ENCODE measurements at regions not wholly inside any gene's neighbourhood (a gene's known extent, or its start where the extent isn't known, plus 50 kb on each side); places are given as distances from the start of the nearest gene placed in this dataset.

DNA sequence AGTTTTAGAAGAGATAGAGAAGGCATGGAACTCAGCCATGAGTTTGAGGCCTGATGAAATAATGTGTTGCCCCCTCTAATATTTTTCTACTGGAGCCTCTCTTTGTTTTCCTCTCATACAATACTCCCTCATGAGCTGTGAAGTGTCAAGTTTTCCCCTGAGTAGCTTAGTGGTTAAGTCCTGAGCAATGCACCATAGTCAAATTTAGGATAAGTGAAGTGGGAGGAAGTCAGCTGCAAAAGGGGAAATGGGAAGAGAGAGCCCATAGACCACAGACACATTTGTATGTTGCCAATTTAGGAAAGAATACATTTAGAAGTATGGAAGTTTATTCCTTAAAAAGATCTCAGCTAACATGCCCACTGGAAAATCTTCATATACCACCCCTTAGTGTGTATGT is 171.5 kb upstream of the NREP start:
- Histone ChIP-seq H3K4me3 (no peak overlapping the region), H3K4me1 (replicated peaks; ENCODE audit: insufficient read depth) (no peaks in the 10 kb centered on the region), H3K27me3 (ENCODE audit: insufficient read depth, low read depth) (no peaks in the 10 kb centered on the region), H3K79me2 (ENCODE audit: low read depth) (no peaks in the 10 kb centered on the region), H2AFZ (no peak overlapping the region), H3K36me3 (ENCODE audit: low read depth) (no peaks in the 10 kb centered on the region), H4K20me1 (ENCODE audit: insufficient read depth) (no peaks in the 10 kb centered on the region), H3K9me2 (ENCODE audit: insufficient read depth) (no peaks in the 10 kb centered on the region), H3K27ac (no peak overlapping the region), H3K9me3 (ENCODE audit: insufficient read depth, low read depth) (no peaks in the 10 kb centered on the region), H3K4me2 (no peak overlapping the region), H3F3A (ENCODE audit: insufficient read depth, low read depth) (no peaks in the 10 kb centered on the region)
- POLR2A ChIA-PET (ENCODE audit: unreplicated experiment): no interaction called here
- CTCF ChIA-PET: no interaction called here
- BruUV-seq (replicated peaks): no TSS peak
- intact Hi-C loops (cut with micrococcal nuclease; ENCODE audit: unreplicated experiment): no loop called here
- DNase-seq: no peak
- TF ChIP-seq CTCF (conservative IDR thresholded peaks at IDR 0.05) (no peak), EZH2 (IDR thresholded peaks at IDR 0.05; ENCODE audit: low read depth) (no peak)

- POLR2A ChIA-PET (ENCODE audit: unreplicated experiment): no interaction called here
Observed at GRCh38 chr5:111927191-111927590, 170.2 kb upstream of the NREP start.

GRCh38 chr5:111926026-111926425 is 169.0 kb upstream of the NREP start:
- TF ChIP-seq EZH2 (IDR thresholded peaks at IDR 0.05; ENCODE audit: low read depth) (no peak), CTCF (conservative IDR thresholded peaks at IDR 0.05) (no peak)
- H3K36me3 ChIP-seq (ENCODE audit: low read depth): no peaks in the 10 kb centered on the region
- no peaks in the 10 kb centered on the region for H3K9me2 ChIP-seq (ENCODE audit: insufficient read depth)
- ChIA-PET CTCF (no interaction called here), POLR2A (ENCODE audit: unreplicated experiment) (no interaction called here)
- H3K4me3 ChIP-seq: no peak overlapping the region
- H3F3A ChIP-seq (ENCODE audit: insufficient read depth, low read depth): no peaks in the 10 kb centered on the region
- H4K20me1 ChIP-seq (ENCODE audit: insufficient read depth): no peaks in the 10 kb centered on the region
- DNase-seq: no peak
- H3K79me2 ChIP-seq (ENCODE audit: low read depth): no peaks in the 10 kb centered on the region
- no peaks in the 10 kb centered on the region for H3K4me1 ChIP-seq (replicated peaks; ENCODE audit: insufficient read depth)
- H2AFZ ChIP-seq: no peak overlapping the region
- H3K9me3 ChIP-seq (ENCODE audit: insufficient read depth, low read depth): no peaks in the 10 kb centered on the region
- no peak overlapping the region for H3K27ac ChIP-seq
- BruUV-seq (replicated peaks): no TSS peak
- H3K27me3 ChIP-seq (ENCODE audit: insufficient read depth, low read depth): no peaks in the 10 kb centered on the region
- intact Hi-C loops (cut with micrococcal nuclease; ENCODE audit: unreplicated experiment): no loop called here
- H3K4me2 ChIP-seq: no peak overlapping the region

More at GRCh38 chr5:111927191-111927590, 170.2 kb upstream of the NREP start:
- Histone ChIP-seq H3K4me2 (no peak overlapping the region), H3K4me1 (replicated peaks; ENCODE audit: insufficient read depth) (no peaks in the 10 kb centered on the region), H3K9me2 (ENCODE audit: insufficient read depth) (no peaks in the 10 kb centered on the region), H2AFZ (no peak overlapping the region), H3K9me3 (ENCODE audit: insufficient read depth, low read depth) (no peaks in the 10 kb centered on the region), H3F3A (ENCODE audit: insufficient read depth, low read depth) (no peaks in the 10 kb centered on the region), H3K4me3 (no peak overlapping the region), H3K36me3 (ENCODE audit: low read depth) (no peaks in the 10 kb centered on the region), H4K20me1 (ENCODE audit: insufficient read depth) (no peaks in the 10 kb centered on the region), H3K27ac (no peak overlapping the region), H3K79me2 (ENCODE audit: low read depth) (no peaks in the 10 kb centered on the region), H3K27me3 (ENCODE audit: insufficient read depth, low read depth) (no peaks in the 10 kb centered on the region)
- no TSS peak for BruUV-seq (replicated peaks)
- intact Hi-C loops (cut with micrococcal nuclease; ENCODE audit: unreplicated experiment): no loop called here
- CTCF ChIA-PET: no interaction called here
- DNase-seq: no peak
- TF ChIP-seq EZH2 (IDR thresholded peaks at IDR 0.05; ENCODE audit: low read depth) (no peak), CTCF (conservative IDR thresholded peaks at IDR 0.05) (no peak)
